Psoas muscle (tissue), 7 donors: ENCODE measurements at regions not wholly inside any gene's neighbourhood (a gene's known extent, or its start where the extent isn't known, plus 50 kb on each side); places are given as distances from the start of the nearest gene placed in this dataset.

Experiments used
- ATAC-seq, 4 donors: fragments of 200-7000 bp; cut with Tn5 transposase; one replicate each; pipeline ENCODE4 v1.9.1; 2020; ENCODE audit warnings: moderate library complexity in 3 of 4, mild to moderate bottlenecking in 2 of 4
- DNase-seq, 2 donors: peaks; one replicate each; pipeline ENCODE4 v3.0.0-alpha.2; 2020
- H3K27ac ChIP-seq: fragments of 200-600 bp; one replicate; pipeline ENCODE4 v1.8.0; 2022
- H3K27me3 ChIP-seq, 3 donors: fragments of 200-600 bp in 1 of 3; one replicate each; pipeline versions ENCODE4 v1.6.1 to v1.8.0; 2013 to 2022; ENCODE audit warnings: low read length in 2 of 3, mild to moderate bottlenecking in 2 of 3, moderate library complexity in 1 of 3; ENCODE audit not compliant: insufficient read depth in 3 of 3
- H3K36me3 ChIP-seq, 2 donors: fragments of 200-600 bp in 1 of 2; one replicate each; pipeline versions ENCODE4 v1.6.1 to v1.8.0; 2013 to 2022; ENCODE audit warnings: low read depth in 1 of 2, mild to moderate bottlenecking in 1 of 2, moderate library complexity in 1 of 2; ENCODE audit not compliant: insufficient read depth in 1 of 2
- H3K4me1 ChIP-seq: fragments of 200-600 bp; one replicate; pipeline ENCODE4 v1.8.0; 2022
- H3K4me3 ChIP-seq: fragments of 200-600 bp; one replicate; pipeline ENCODE4 v1.8.0; 2022; ENCODE audit warnings: mild to moderate bottlenecking
- H3K9me3 ChIP-seq: fragments of 200-600 bp; one replicate; pipeline ENCODE4 v1.8.0; 2022
- WGBS, 3 donors: extraction: QIAGEN DNeasy Blood & Tissue Kit; methylation state at CpG; one replicate each; pipeline versions ENCODE4 v1.1.6 to v1.1.7; 2013; 5-methylcytosine and 5-hydroxymethylcytosine counted together
- intact Hi-C, 2 donors: fragments of 100-400 bp; cut with DNase I; formaldehyde crosslinking; loops; one replicate each; pipeline versions ENCODE4 v1.11.0 to v1.14.2; 2022
- TF ChIP-seq, protein P1 (sequence below): fragments of 200-600 bp; IDR thresholded peaks from one replicate; pipeline ENCODE4 v1.8.0; 2022; ENCODE audit warnings: antibody characterized with exemption
- donor health status: healthy with polysubstance abuse.
- donor health status: DM: no; HTN: no; CAD: no; lungs with moderate emphysema.
- donor health status: Bipolar disorder and iron deficiency.
- donor health status: healthy.
- donor health status: DM: yes; HTN: yes; CAD: no.
- donor health status: DM: no; HTN: no; CAD: no.
- donor health status: DM: yes; HTN: yes; CAD: no.

GRCh38 chr1:19577036-19577435 is 67.1 kb upstream of the NBL1 start:
- TF ChIP-seq, protein P1, sequence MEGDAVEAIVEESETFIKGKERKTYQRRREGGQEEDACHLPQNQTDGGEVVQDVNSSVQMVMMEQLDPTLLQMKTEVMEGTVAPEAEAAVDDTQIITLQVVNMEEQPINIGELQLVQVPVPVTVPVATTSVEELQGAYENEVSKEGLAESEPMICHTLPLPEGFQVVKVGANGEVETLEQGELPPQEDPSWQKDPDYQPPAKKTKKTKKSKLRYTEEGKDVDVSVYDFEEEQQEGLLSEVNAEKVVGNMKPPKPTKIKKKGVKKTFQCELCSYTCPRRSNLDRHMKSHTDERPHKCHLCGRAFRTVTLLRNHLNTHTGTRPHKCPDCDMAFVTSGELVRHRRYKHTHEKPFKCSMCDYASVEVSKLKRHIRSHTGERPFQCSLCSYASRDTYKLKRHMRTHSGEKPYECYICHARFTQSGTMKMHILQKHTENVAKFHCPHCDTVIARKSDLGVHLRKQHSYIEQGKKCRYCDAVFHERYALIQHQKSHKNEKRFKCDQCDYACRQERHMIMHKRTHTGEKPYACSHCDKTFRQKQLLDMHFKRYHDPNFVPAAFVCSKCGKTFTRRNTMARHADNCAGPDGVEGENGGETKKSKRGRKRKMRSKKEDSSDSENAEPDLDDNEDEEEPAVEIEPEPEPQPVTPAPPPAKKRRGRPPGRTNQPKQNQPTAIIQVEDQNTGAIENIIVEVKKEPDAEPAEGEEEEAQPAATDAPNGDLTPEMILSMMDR = no peak

GRCh38 chr1:19569786-19570185 is 74.3 kb upstream of the NBL1 start:
- Histone ChIP-seq H3K36me3 (no peaks in the 10 kb centered on the region), H3K27ac (no peak overlapping the region), H3K9me3 (no peaks in the 10 kb centered on the region), H3K4me1 (no peaks in the 10 kb centered on the region), H3K27me3 (no peaks in the 10 kb centered on the region), H3K4me3 (no peak overlapping the region)
- DNase-seq = no peak
- 90 to 94% (median 93%) methylated on average over 3 of the region's 3 CpGs for WGBS, 3 donors
- TF ChIP-seq, protein P1 = no peak
- ATAC-seq = no peak
- intact Hi-C loops = no loop called here

More at GRCh38 chr1:19577036-19577435, 67.1 kb upstream of the NBL1 start:
- no peaks in the 10 kb centered on the region for H3K4me1 ChIP-seq
- 46 to 68% (median 49%) methylated on average over 5 of the region's 5 CpGs for WGBS, 3 donors
- no peak overlapping the region for H3K4me3 ChIP-seq
- intact Hi-C loops = no loop called here
- H3K27ac ChIP-seq = no peak overlapping the region
- DNase-seq (no peak), ATAC-seq (no peak)
- H3K27me3 ChIP-seq = peaks cover 0 to 5% (median 0%) of the 10 kb centered on the region in 3 donors
- no peaks in the 10 kb centered on the region for H3K36me3 ChIP-seq
- no peaks in the 10 kb centered on the region for H3K9me3 ChIP-seq

DNA sequence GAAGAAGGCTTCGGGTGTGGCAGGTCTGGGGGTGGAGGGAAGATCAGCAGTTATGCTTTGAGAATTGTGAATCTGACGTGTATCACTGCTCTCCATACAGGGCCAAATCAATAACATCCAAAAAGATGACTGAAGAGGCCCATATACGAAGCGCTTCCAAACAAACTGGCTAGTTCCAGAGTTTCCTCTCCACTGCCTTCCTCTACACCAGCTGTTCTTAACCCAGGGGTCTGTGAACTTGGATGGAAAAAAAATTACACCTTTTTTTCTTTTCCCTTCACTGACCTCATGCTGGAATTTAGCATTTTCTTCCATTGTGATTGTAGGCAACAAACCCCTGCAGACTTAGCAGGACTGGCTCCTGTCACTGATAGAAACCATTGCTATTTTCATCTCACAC is 77.1 kb upstream of the NBL1 start:
- Histone ChIP-seq H3K9me3 (no peaks in the 10 kb centered on the region), H3K4me3 (no peak overlapping the region), H3K36me3 (no peaks in the 10 kb centered on the region), H3K27ac (no peak overlapping the region), H3K27me3 (no peaks in the 10 kb centered on the region), H3K4me1 (peaks cover 9% of the 10 kb centered on the region)
- intact Hi-C loops = no loop called here
- ATAC-seq = no peak
- 83 to 96% (median 91%) methylated on average over 4 of the region's 4 CpGs for WGBS, 3 donors
- TF ChIP-seq, protein P1 = no peak
- no peak for DNase-seq

- ATAC-seq = no peak
- intact Hi-C loops = no loop called here
Measured at GRCh38 chr1:19564366-19564765, 79.0 kb upstream of the CAPZB start.

More at GRCh38 chr1:19564366-19564765, 79.0 kb upstream of the CAPZB start:
- WGBS, 3 donors = 60 to 71% (median 70%) methylated on average over 5 of the region's 5 CpGs
- Histone ChIP-seq H3K36me3 (no peaks in the 10 kb centered on the region), H3K27me3 (no peaks in the 10 kb centered on the region), H3K4me1 (peaks cover 9% of the 10 kb centered on the region), H3K4me3 (no peak overlapping the region), H3K27ac (peak overlapping the region; percentile 63), H3K9me3 (no peaks in the 10 kb centered on the region)
- no peak for DNase-seq
- TF ChIP-seq, protein P1 = no peak
